IMR-90 (cell line): ENCODE measurements at regions not wholly inside any gene's neighbourhood (a gene's known extent, or its start where the extent isn't known, plus 50 kb on each side); places are given as distances from the start of the nearest gene placed in this dataset.

Experiments used
- ATAC-seq: fragments of 200-7000 bp; cut with Tn5 transposase; 2 replicates; pipeline ENCODE4 v1.9.1; 2020; ENCODE audit warnings: low read depth, mild to moderate bottlenecking, moderate library complexity
- BruUV-seq: library from RNA; stranded (reverse); fragments of 400-500 nt; replicated peaks from 2 replicates; lab custom pipeline; 2021; lab: Mats Ljungman, UMichigan
- CTCF ChIA-PET: fragments of 300-600 bp; formaldehyde crosslinking; extraction: SDS; loops from one replicate; lab custom pipeline; 2021; ENCODE audit warnings: antibody characterized with exemption; lab: Yijun Ruan, JAX
- POLR2A ChIA-PET: fragments of 300-600 bp; sonication (Branson Sonifier 250); formaldehyde crosslinking; loops from one replicate; lab custom pipeline; 2022; ENCODE audit warnings: antibody characterized with exemption; ENCODE audit not compliant: unreplicated experiment; lab: Charles Lee
- DNase-seq: peaks from one replicate; pipeline ENCODE4 v3.0.0; 2013
- H2AFZ ChIP-seq: replicated peaks from 2 replicates; pipeline ENCODE3; 2013; ENCODE audit warnings: low read length, mild to moderate bottlenecking; ENCODE audit not compliant: poor library complexity
- H2AK5ac ChIP-seq: 2 replicates; pipeline ENCODE4 v1.6.1; 2013; ENCODE audit warnings: low read depth, low read length, inconsistent platforms
- H2AK9ac ChIP-seq: replicated peaks from 2 replicates; pipeline ENCODE3; 2013; ENCODE audit warnings: mild to moderate bottlenecking, low read depth, low read length, moderate library complexity; ENCODE audit not compliant: poor library complexity
- H2BK120ac ChIP-seq: 2 replicates; pipeline ENCODE4 v1.6.1; 2013; ENCODE audit warnings: low read depth, low read length, inconsistent platforms
- H2BK15ac ChIP-seq: 3 replicates; pipeline ENCODE4 v1.6.1; 2013; ENCODE audit warnings: low read depth, low read length, inconsistent platforms
- H2BK20ac ChIP-seq: 2 replicates; pipeline ENCODE4 v1.6.1; 2013; ENCODE audit warnings: low read depth, mild to moderate bottlenecking, inconsistent platforms, low read length, moderate library complexity
- H2BK5ac ChIP-seq: 2 replicates; pipeline ENCODE4 v1.6.1; 2013; ENCODE audit warnings: mild to moderate bottlenecking, low read depth, low read length, inconsistent platforms; ENCODE audit not compliant: poor library complexity, severe bottlenecking
- H3K14ac ChIP-seq: replicated peaks from 2 replicates; pipeline ENCODE4 v1.6.1; 2013; ENCODE audit warnings: low read depth, low read length, inconsistent platforms
- H3K18ac ChIP-seq: 2 replicates; pipeline ENCODE4 v1.6.1; 2013; ENCODE audit warnings: low read depth, low read length, control low read depth
- H3K23ac ChIP-seq: 2 replicates; pipeline ENCODE4 v1.6.1; 2013; ENCODE audit warnings: low read depth, low read length, inconsistent platforms
- H3K27ac ChIP-seq: 2 replicates; pipeline ENCODE4 v1.5.1; 2013; ENCODE audit warnings: mild to moderate bottlenecking, control low read depth, low read length; ENCODE audit not compliant: insufficient read depth
- H3K27me3 ChIP-seq: 2 replicates; pipeline ENCODE4 v1.6.1; 2013; ENCODE audit warnings: low read length; ENCODE audit not compliant: control insufficient read depth, insufficient read depth
- H3K36me3 ChIP-seq: 2 replicates; pipeline ENCODE4 v1.6.1; 2013; ENCODE audit warnings: low read length, mixed read lengths; ENCODE audit not compliant: control insufficient read depth, insufficient read depth
- H3K4ac ChIP-seq: 2 replicates; pipeline ENCODE4 v1.6.1; 2013; ENCODE audit warnings: low read depth, low read length, inconsistent platforms
- H3K4me1 ChIP-seq: 2 replicates; pipeline ENCODE4 v1.6.1; 2013; ENCODE audit warnings: low read length, mixed read lengths; ENCODE audit not compliant: control insufficient read depth, insufficient read depth
- H3K4me2 ChIP-seq: 2 replicates; pipeline ENCODE4 v1.6.1; 2013; ENCODE audit warnings: low read depth, mild to moderate bottlenecking, control low read depth, low read length, moderate library complexity
- H3K4me3 ChIP-seq: 2 replicates; pipeline ENCODE4 v1.5.1; 2013; ENCODE audit warnings: low read depth, mild to moderate bottlenecking, control low read depth, low read length, moderate library complexity; ENCODE audit not compliant: insufficient read depth
- H3K56ac ChIP-seq: 2 replicates; pipeline ENCODE4 v1.6.1; 2013; ENCODE audit warnings: low read length, inconsistent platforms; ENCODE audit not compliant: insufficient read depth; ENCODE audit errors: extremely low read depth
- H3K79me1 ChIP-seq, 2 experiments: 2 replicates each; pipeline ENCODE4 v1.6.1; 2013; ENCODE audit warnings: low read length in 2 of 2, inconsistent platforms in 1 of 2, low read depth in 1 of 2
- H3K9ac ChIP-seq: 2 replicates; pipeline ENCODE4 v1.6.1; 2013; ENCODE audit warnings: low read depth, low read length, control low read depth
- H3K9me1 ChIP-seq: 2 replicates; pipeline ENCODE4 v1.6.1; 2013; ENCODE audit warnings: low read length, inconsistent platforms; ENCODE audit not compliant: insufficient read depth
- H3K9me3 ChIP-seq: 2 replicates; pipeline ENCODE4 v1.6.1; 2013; ENCODE audit warnings: low read length; ENCODE audit not compliant: control insufficient read depth, insufficient read depth
- H4K20me1 ChIP-seq: 2 replicates; pipeline ENCODE4 v1.6.1; 2013; ENCODE audit warnings: low read length, inconsistent platforms; ENCODE audit not compliant: insufficient read depth
- H4K5ac ChIP-seq: 2 replicates; pipeline ENCODE4 v1.6.1; 2013; ENCODE audit warnings: mild to moderate bottlenecking, low read depth, low read length, control low read depth
- H4K8ac ChIP-seq, 2 experiments: 2 replicates each; pipeline ENCODE4 v1.6.1; 2013; ENCODE audit warnings: low read depth in 2 of 2, low read length in 2 of 2, control low read depth in 1 of 2, inconsistent platforms in 1 of 2
- H4K91ac ChIP-seq: 2 replicates; pipeline ENCODE4 v1.6.1; 2013; ENCODE audit warnings: low read depth, low read length, inconsistent platforms; ENCODE audit not compliant: insufficient read depth
- FOS ChIP-seq: fragments of 150-350 bp; IDR thresholded peaks from 2 replicates; pipeline ENCODE4 v1.6.1; 2016; ENCODE audit warnings: low read depth, low read length
- RAD21 ChIP-seq: IDR thresholded peaks from 2 replicates; pipeline ENCODE4 v1.6.1; 2012; ENCODE audit warnings: low read length, improper control_type of control experiment
- RFX5 ChIP-seq: IDR thresholded peaks from 2 replicates; pipeline ENCODE4 v1.8.0; 2012; ENCODE audit warnings: low read depth, mild to moderate bottlenecking, low read length, moderate library complexity
- SMC3 ChIP-seq: fragments of 150-350 bp; IDR thresholded peaks from 2 replicates; pipeline ENCODE4 v1.6.1; 2016; ENCODE audit warnings: low read depth, mild to moderate bottlenecking, antibody characterized with exemption, low read length, moderate library complexity
- WGBS, 2 experiments: methylation state at CpG; one replicate each; pipeline versions ENCODE4 v1.1.5 to v1.1.7; 2013; ENCODE audit warnings: missing lambda C conversion rate in 2 of 2; ENCODE audit not compliant: insufficient read length in 1 of 2; ENCODE audit errors: extremely low coverage in 2 of 2; 5-methylcytosine and 5-hydroxymethylcytosine counted together
- dilution Hi-C: fragments of 300-500 bp; cut with HindIII; formaldehyde crosslinking; loops from one replicate; pipeline ENCODE4 v1.14.3; 2018; ENCODE audit warnings: low sequenced_read_pairs; ENCODE audit not compliant: unreplicated experiment
- in situ Hi-C: fragments of 300-500 bp; cut with MboI; formaldehyde crosslinking; loops from 3 replicates; pipeline ENCODE4 v1.14.3; 2019; ENCODE audit warnings: low sequenced_read_pairs, inconsistent platforms, mixed read lengths
- intact Hi-C: fragments of 100-400 bp; cut with micrococcal nuclease; formaldehyde crosslinking; loops from 2 replicates; pipeline ENCODE4 v1.10.0; 2022

- no peak overlapping the region for H2BK120ac ChIP-seq
- no peak overlapping the region for H3K14ac ChIP-seq
- H3K18ac ChIP-seq, result no peak overlapping the region
- H4K8ac ChIP-seq, result no peak overlapping the region
- no peak overlapping the region for H3K23ac ChIP-seq
- no peaks in the 10 kb centered on the region for H4K20me1 ChIP-seq
- no peak for DNase-seq
- H3K36me3 ChIP-seq, result no peaks in the 10 kb centered on the region
- H3K27ac ChIP-seq, result no peak overlapping the region
- H3K4ac ChIP-seq, result no peak overlapping the region
- no peak overlapping the region for H2AK5ac ChIP-seq
- H4K5ac ChIP-seq, result no peak overlapping the region
- no peak overlapping the region for H3K4me3 ChIP-seq
- ATAC-seq, result no peak
- no peaks in the 10 kb centered on the region for H3K4me1 ChIP-seq
- intact Hi-C loops (no loop called here), dilution Hi-C loops (no loop called here), in situ Hi-C loops (no loop called here)
- peaks cover 6% of the 10 kb centered on the region; the same call in 1 of the 2 replicates for H3K9me3 ChIP-seq
- H2BK5ac ChIP-seq, result no peak overlapping the region
- H2AK9ac ChIP-seq, result no peak overlapping the region
- H3K56ac ChIP-seq, result no peak overlapping the region
- H2BK15ac ChIP-seq, result no peak overlapping the region
- no peak overlapping the region for H4K91ac ChIP-seq
- TF ChIP-seq FOS (no peak), RAD21 (no peak; the same call in 1 of the 2 replicates), SMC3 (0 out of 2 replicates have a peak, but pooled peaks have one; percentile 9), RFX5 (no peak)
- no peaks in the 10 kb centered on the region for H3K27me3 ChIP-seq
- 93 to 100% methylated on average over 1 to 6 of the region's 15 CpGs for WGBS, 2 experiments
- H2BK20ac ChIP-seq, result no peak overlapping the region
- ChIA-PET CTCF (interaction anchor here (0.6 kb wide), 1 partner anchor 13 kb away, joined by 3 read pairs; no protein-coding TSS in a partner anchor), POLR2A (no interaction called here)
- H3K79me1 ChIP-seq, result no peaks in the 10 kb centered on the region
- no TSS peak for BruUV-seq
- H3K9me1 ChIP-seq, result no peaks in the 10 kb centered on the region
- H3K9ac ChIP-seq, result no peak overlapping the region
- no peak overlapping the region for H2AFZ ChIP-seq
- no peak overlapping the region for H3K4me2 ChIP-seq
Measured at GRCh38 chr18:8882632-8883408, 177.5 kb downstream of the MTCL1 start.
